HEK293T (cell line): ENCODE measurements at regions not wholly inside any gene's neighbourhood (a gene's known extent, or its start where the extent isn't known, plus 50 kb on each side); places are given as distances from the start of the nearest gene placed in this dataset.

ENCODE experiments used
- ARNT ChIP-seq: fragments of 450-650 bp; IDR thresholded peaks from 2 replicates; pipeline ENCODE4 v1.6.1; 2017; ENCODE audit warnings: mild to moderate bottlenecking
- FOXK2 ChIP-seq: fragments of 450-650 bp; IDR thresholded peaks from 2 replicates; pipeline ENCODE4 v1.6.1; 2016; ENCODE audit warnings: mild to moderate bottlenecking
- FOXM1 ChIP-seq: fragments of 450-650 bp; IDR thresholded peaks from 2 replicates; pipeline ENCODE4 v1.6.1; 2017; ENCODE audit warnings: mild to moderate bottlenecking, borderline replicate concordance
- HDGF ChIP-seq: fragments of 450-650 bp; IDR thresholded peaks from 2 replicates; pipeline ENCODE4 v1.6.1; 2017; ENCODE audit warnings: antibody characterized with exemption, borderline replicate concordance
- NFRKB ChIP-seq: fragments of 450-650 bp; IDR thresholded peaks from 2 replicates; pipeline ENCODE4 v1.6.1; 2016; ENCODE audit warnings: mild to moderate bottlenecking, moderate library complexity
- SP1 ChIP-seq: fragments of 450-650 bp; IDR thresholded peaks from 2 replicates; pipeline ENCODE4 v1.6.1; 2017
- SUZ12 ChIP-seq: fragments of 450-650 bp; IDR thresholded peaks from 2 replicates; pipeline ENCODE4 v1.6.1; 2016; ENCODE audit warnings: mild to moderate bottlenecking
- TARDBP ChIP-seq: fragments of 450-650 bp; IDR thresholded peaks from 2 replicates; pipeline ENCODE4 v1.6.1; 2016
- ZNF384 ChIP-seq: fragments of 450-650 bp; IDR thresholded peaks from 2 replicates; pipeline ENCODE4 v1.6.1; 2016

DNA sequence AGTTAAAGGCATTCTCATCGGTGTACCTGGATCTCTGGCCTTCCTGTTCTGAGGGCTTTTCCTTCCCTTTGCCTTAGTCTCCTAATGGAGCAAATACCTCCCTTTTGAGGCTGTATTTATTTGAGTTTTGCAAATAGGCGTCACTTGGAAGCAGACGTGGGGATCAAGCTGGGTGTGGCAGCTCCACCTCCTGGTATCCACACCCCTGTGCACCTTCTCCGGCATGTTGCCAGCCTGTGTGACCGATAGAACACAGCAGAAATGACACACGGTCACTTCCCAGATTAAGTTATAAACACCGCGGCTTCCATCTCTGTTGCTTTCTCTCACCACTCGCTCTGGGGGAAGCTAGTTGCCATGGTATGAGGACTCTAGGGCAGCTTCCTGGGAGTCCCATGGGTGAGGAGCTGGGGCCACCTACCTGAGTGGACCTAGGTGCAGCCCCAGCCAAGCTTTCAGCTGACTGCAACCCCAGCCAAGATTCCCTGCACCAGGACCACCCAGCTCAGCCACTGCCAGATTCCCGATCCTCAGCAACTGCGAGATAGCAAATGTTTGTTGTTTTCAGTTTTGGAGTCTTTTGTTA, 214.4 kb upstream of the MVB12B start:
- TF ChIP-seq HDGF (no peak), FOXM1 (no peak), SUZ12 (no peak), NFRKB (no peak), ARNT (no peak), FOXK2 (no peak), SP1 (no peak), ZNF384 (no peak), TARDBP (no peak)
